Ammon's horn (tissue), 1 donor: ENCODE measurements at regions not wholly inside any gene's neighbourhood (a gene's known extent, or its start where the extent isn't known, plus 50 kb on each side); places are given as distances from the start of the nearest gene placed in this dataset.
A peak's percentile ranks its signal among the peaks of the same experiment; 100 is the strongest.

ENCODE experiments used
- DNase-seq: peaks from one replicate; pipeline ENCODE4 v3.0.0-alpha.2; 2016; ENCODE audit warnings: low spot score

DNA sequence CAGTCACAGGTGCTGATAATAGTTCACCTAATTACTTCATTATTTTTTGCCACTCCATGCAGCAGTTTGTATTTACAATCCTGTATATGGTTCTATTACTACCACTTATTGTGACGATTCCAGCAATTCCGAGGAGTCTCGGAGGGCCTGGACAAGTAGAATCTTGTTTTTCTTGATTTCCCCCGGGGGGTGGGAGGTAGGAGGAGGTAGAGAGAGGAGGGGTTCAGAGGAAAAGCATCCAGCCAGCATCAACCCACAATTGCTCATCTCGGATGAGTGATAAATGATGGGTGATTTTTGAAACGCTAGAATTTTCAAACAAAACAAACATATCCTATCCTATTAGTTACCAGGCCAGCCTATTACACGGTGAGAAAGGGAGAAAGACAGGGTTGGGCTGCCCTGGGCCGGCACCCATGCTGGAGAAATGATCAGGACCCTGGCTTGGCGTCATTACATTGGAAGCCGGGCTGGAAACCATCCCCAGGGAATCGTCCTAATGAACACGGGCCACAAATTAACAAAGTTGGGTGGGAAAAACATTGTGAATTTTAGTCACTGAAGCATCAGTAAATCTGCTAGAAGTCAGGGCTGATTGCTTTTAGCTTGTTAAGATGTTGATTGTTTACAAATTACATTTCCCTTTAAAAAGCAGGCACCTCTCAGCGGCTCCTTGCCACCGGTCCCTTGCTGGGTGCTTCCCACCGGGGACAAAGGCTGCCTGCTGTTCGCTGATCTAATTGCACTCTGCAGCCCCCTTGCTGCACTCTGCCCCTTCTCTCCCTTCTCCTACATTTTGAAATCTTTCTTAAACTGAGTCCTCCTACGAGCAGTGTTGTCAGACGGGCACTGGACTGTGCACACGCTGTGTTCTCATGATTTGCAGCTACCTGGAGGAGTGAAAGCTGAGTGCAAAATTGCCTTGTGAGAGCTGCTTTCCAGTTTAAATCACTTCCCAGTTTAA, 95.5 kb downstream of the FAM204A start:
- no peak for DNase-seq

GRCh38 chr10:118243907-118244306, 98.2 kb downstream of the FAM204A start:
- no peak for DNase-seq

GRCh38 chr10:118241229-118242137, 100.6 kb downstream of the FAM204A start:
- peak; percentile 92 for DNase-seq

GRCh38 chr10:118239236-118239630, 102.9 kb downstream of the FAM204A start:
- DNase-seq = no peak

- DNase-seq = no peak
These were observed 103.4 kb downstream of the FAM204A start for GRCh38 chr10:118238573-118239235.

DNA sequence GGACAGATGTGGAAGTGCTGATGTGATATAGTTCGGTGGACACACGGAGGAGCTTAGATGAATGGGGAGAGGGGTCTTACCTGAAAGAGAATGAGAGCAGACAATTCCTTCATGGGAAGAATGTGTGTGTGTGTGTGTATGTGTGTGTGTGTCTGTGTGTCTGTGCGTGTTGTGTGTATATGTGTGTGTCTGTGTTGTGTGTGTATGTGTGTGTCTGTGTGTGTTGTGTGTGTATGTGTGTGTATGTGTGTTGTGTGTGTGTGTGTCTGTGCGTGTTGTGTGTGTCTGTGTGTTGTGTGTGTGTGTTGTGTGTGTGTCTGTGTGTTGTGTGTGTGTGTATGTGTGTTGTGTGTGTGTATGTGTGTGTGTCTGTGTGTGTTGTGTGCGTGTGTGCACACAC, 104.2 kb downstream of the FAM204A start:
- no peak for DNase-seq

GRCh38 chr10:118234683-118235082, 107.4 kb downstream of the FAM204A start:
- DNase-seq = no peak

DNA sequence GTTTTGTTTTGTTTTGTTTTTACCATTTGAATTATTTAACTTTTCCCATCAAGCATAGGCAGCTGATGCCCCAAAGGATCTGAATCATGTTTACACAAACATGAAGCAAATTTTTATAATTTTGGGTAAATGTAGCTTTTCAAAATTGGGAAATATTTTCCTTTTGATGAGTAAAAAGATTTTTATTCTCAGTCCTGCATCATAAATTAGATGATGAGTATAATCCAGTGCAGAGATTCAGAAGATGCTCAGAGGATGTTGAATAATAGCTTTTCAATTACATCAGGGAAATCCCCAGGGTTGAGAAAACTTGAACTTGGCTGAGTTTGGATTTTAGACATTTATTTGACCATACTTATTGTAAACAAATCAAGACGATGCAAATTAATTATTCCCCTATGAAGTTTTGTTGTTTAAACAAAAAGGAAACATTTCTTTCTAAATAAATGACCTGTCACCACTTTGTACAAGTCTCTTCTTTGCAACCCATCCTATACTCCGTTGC, 121.7 kb downstream of the FAM204A start:
- no peak for DNase-seq

DNA sequence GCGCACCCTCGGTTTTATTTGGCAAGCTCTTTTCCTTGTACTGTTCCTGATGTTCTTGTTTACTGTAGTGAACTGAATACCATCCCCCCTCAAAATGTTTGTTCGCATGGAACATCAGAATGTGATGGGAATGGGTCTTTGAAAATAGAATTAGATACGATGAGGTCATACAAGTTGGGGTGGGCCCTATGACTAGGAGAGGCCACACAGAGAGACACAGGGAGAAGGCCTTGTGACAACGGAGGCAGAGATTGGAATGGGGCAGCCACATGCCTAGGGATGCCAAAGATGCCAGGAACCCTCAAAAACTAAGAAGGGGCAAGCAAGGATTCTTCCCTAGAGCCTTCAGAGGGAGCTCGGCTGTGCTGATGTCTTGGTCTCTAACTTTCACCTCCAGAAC, 123.6 kb downstream of the FAM204A start:
- DNase-seq = no peak

DNA sequence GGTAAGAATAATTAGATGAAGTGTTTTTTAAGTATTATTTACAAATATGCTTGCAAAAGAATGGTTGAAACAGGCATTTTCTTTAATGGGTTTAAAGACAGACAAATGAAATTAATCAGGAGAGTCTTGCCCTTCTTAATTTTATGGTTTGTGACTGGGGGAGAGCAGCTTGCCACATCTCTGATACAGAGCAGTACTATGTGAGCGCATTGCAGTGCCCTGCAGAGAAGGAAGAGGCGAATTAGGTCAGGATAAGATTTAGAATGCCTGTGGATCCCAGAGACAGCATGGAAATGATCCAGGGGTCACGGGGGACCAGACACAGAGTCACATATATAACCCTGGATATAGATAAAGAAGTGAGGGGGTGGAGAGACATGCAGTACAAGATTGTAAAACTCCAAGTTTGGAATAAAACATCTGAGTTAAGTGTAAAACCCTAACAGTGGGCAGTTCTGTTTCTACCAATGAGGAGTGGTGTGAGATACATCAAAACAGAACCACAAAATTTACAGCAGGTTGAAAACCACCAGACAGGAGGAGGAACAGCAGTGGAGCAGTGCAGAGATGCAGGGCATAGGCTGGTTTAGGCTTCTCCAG, 125.5 kb downstream of the FAM204A start:
- no peak for DNase-seq

- no peak for DNase-seq
These were observed 126.1 kb downstream of the FAM204A start for GRCh38 chr10:118216020-118216419.

DNA sequence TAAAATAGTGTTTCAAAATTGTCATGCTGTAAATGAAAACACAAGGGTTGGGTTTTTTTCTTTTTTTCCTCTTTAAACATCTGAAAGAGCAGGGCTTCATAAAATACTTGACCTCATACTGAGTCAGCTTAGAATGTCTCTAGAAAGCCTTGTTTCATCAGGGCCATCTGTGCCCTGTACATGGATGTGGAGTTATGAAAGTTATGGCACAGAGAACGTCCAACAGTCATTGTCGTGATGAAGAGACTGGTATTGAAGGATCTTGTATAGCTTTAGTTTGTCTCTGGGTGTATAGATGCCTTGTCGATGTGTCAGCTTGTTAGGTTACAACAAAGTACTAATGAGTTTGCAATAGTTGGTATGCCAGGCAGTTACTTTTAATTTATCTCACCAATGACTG, 127.3 kb downstream of the FAM204A start:
- no peak for DNase-seq

DNA sequence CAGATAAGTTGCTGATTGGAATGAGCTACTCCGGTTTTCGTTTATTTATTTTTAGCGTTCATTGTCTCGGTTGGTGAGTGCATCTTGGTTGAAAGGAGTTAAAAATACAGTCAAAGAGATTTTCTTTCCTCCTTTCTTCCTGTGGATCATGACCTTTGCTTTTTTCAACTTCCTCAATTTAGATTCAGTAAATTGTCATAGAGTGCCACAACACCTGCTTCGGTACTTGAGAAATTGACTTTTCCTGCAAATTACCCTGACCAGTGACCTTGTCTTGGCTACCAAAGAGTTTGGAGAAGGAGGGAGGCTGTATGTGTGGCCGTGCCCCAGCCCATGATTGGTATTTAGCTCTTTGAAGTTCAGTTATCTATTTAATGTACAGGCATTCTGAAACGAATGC, 128.7 kb downstream of the FAM204A start:
- no peak for DNase-seq

GRCh38 chr10:118210276-118210675, 131.8 kb downstream of the FAM204A start:
- no peak for DNase-seq

DNA sequence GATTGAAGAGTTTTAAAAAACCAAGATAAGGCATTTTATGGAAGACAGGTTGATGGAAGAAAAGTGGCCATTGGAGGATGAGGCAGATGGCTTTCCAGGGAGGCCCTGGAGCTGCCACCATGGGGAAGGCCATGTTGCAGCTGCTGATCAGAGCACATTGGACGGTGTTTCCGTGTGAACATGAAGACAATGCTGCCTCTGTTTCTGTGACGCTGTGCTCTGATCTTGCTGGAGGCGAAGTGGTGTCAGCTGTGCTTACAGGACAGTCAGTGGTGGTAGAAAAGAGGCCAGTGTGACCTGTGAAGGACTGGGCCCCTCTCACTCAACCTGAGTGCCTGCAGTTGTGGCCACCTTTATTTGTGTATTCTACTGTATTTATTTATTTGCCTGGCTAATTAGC, 132.9 kb downstream of the FAM204A start:
- peak; percentile 85 for DNase-seq

GRCh38 chr10:118207470-118208007, 134.6 kb downstream of the FAM204A start:
- no peak for DNase-seq

DNA sequence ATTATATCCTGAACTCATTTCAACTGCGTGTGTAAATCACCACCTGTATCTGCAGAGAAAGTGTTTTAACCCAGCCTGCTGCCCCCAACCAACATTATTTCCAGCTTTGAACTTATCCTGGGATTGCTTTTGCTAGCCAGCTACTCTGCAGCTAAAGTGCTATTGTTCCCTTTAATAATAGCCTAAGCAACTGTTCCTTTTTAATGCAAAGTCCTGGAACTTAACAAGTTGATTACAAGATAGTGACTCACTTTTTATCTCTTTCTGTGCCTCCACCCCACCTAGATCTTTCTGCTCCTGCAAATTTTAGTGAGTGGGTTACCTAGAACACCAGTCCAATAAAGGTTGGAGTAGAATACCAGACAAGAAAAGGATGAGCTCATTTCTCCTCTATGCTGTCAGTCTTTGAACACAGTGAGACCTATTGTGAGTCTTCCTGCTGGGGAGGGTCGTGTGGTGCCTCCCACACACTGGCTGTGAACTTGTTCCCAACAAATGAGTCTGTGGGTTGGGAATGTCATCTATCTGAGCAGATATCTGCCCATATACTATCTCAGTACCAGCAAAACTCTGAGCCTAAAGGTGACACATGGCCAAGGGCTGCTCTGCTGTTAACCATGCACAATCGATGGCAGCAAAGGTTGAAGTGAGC, 137.7 kb downstream of the FAM204A start:
- no peak for DNase-seq

DNA sequence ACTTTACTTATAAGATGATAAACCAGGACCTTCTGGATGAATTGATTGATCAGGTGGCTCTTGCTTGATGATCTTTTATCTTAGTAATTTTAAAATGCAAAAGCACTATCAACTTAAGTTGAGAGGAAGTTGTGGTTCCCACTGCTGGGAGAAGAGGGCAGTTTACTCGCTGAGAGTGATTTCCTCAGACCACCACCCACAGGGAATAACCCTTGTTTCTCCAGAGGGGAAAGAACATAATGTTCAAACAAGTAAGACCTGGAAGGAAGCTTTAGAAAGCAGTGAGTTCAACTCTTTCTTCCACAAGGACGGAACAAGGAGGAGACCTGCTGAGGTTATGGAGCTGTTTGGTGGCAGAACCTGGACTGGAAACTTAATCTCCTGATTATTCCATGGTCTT, 138.7 kb downstream of the FAM204A start:
- no peak for DNase-seq

- DNase-seq = no peak
These were observed 146.4 kb downstream of the FAM204A start for GRCh38 chr10:118195729-118196128.

DNA sequence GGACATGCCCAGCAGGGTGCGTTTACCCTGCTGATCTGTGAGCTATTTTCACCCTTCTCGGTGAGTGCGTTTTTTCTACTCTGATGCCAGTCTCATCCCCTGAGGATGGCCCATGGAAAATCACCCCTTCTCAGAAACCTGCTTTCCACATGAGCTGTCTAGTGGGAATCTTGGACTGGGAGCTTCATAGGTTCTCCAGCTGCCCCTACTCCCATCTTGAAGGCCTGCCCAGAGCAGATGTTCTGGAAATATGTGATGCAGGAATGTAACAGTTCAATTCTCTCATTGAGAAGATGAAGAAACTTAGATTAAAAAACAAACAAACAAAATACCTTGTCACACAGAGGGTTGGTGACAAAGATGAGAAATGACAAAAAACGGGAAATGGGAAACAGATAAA, 146.9 kb upstream of the RAB11FIP2 start:
- no peak for DNase-seq

- no peak for DNase-seq
These were observed 134.3 kb upstream of the RAB11FIP2 start for GRCh38 chr10:118181021-118181420.
